ENCODE measurements at regions not wholly inside any gene's neighbourhood (a gene's known extent, or its start where the extent isn't known, plus 50 kb on each side); places are given as distances from the start of the nearest gene placed in this dataset.
A peak's percentile ranks its signal among the peaks of the same experiment; 100 is the strongest.

GRCh38 chr1:214120951-214121350 is 133.2 kb downstream of the PROX1 start:
- Histone ChIP-seq H3K36me3 (replicated peaks) (no peaks in the 10 kb centered on the region), H3K4me3 (ENCODE audit: low read depth, low read length) (no peak overlapping the region), H3K27ac (no peak overlapping the region), H3K27me3 (replicated peaks) (no peaks in the 10 kb centered on the region)
- DNase-seq, result no peak
- no peak for TF ChIP-seq CTCF (IDR thresholded peaks at IDR 0.05; ENCODE audit: low read depth, low read length, missing control alignments)
- in situ Hi-C loops (cut with HindIII; ENCODE audit: low pct_ligation_motif_present, low sequenced_read_pairs), result no loop called here

- Histone ChIP-seq H3K27me3 (replicated peaks) (no peaks in the 10 kb centered on the region), H3K27ac (no peak overlapping the region), H3K36me3 (replicated peaks) (no peaks in the 10 kb centered on the region), H3K4me3 (ENCODE audit: low read depth, low read length) (no peak overlapping the region)
- TF ChIP-seq CTCF (IDR thresholded peaks at IDR 0.05; ENCODE audit: low read depth, low read length, missing control alignments), result no peak
- in situ Hi-C loops (cut with HindIII; ENCODE audit: low pct_ligation_motif_present, low sequenced_read_pairs), result no loop called here
- DNase-seq, result no peak
These were observed 134.3 kb downstream of the PROX1 start for GRCh38 chr1:214122110-214122509.

GRCh38 chr1:214123061-214123784 is 135.4 kb downstream of the PROX1 start:
- peak; percentile 75 for TF ChIP-seq CTCF (IDR thresholded peaks at IDR 0.05; ENCODE audit: low read depth, low read length, missing control alignments)
- in situ Hi-C loops (cut with HindIII; ENCODE audit: low pct_ligation_motif_present, low sequenced_read_pairs), result no loop called here
- H3K4me3 ChIP-seq (ENCODE audit: low read depth, low read length), result no peak overlapping the region
- H3K27ac ChIP-seq, result no peak overlapping the region
- no peaks in the 10 kb centered on the region for H3K27me3 ChIP-seq (replicated peaks)
- peak; percentile 38 for DNase-seq
- no peaks in the 10 kb centered on the region for H3K36me3 ChIP-seq (replicated peaks)

- Histone ChIP-seq H3K36me3 (replicated peaks) (no peaks in the 10 kb centered on the region), H3K4me3 (ENCODE audit: low read depth, low read length) (no peak overlapping the region), H3K27ac (no peak overlapping the region), H3K27me3 (replicated peaks) (no peaks in the 10 kb centered on the region)
- DNase-seq, result no peak
- in situ Hi-C loops (cut with HindIII; ENCODE audit: low pct_ligation_motif_present, low sequenced_read_pairs), result no loop called here
- no peak for TF ChIP-seq CTCF (IDR thresholded peaks at IDR 0.05; ENCODE audit: low read depth, low read length, missing control alignments)
These were observed 136.6 kb downstream of the PROX1 start for GRCh38 chr1:214124281-214124805.

- Histone ChIP-seq H3K36me3 (replicated peaks) (no peaks in the 10 kb centered on the region), H3K27ac (no peak overlapping the region), H3K27me3 (replicated peaks) (no peaks in the 10 kb centered on the region), H3K4me3 (ENCODE audit: low read depth, low read length) (no peak overlapping the region)
- in situ Hi-C loops (cut with HindIII; ENCODE audit: low pct_ligation_motif_present, low sequenced_read_pairs), result no loop called here
- no peak for TF ChIP-seq CTCF (IDR thresholded peaks at IDR 0.05; ENCODE audit: low read depth, low read length, missing control alignments)
- no peak for DNase-seq
These were observed 137.1 kb downstream of the PROX1 start for GRCh38 chr1:214124915-214125314.

GRCh38 chr1:214125819-214126218 is 138.0 kb downstream of the PROX1 start:
- Histone ChIP-seq H3K27me3 (replicated peaks) (no peaks in the 10 kb centered on the region), H3K36me3 (replicated peaks) (no peaks in the 10 kb centered on the region), H3K4me3 (ENCODE audit: low read depth, low read length) (no peak overlapping the region), H3K27ac (no peak overlapping the region)
- TF ChIP-seq CTCF (IDR thresholded peaks at IDR 0.05; ENCODE audit: low read depth, low read length, missing control alignments), result no peak
- no peak for DNase-seq
- in situ Hi-C loops (cut with HindIII; ENCODE audit: low pct_ligation_motif_present, low sequenced_read_pairs), result no loop called here

Data from brain microvascular endothelial cell (primary cell).